PC-9 (cell line): ENCODE measurements at regions not wholly inside any gene's neighbourhood (a gene's known extent, or its start where the extent isn't known, plus 50 kb on each side); places are given as distances from the start of the nearest gene placed in this dataset.

Source experiments
- BruUV-seq: library from RNA; stranded (reverse); fragments of 400-500 nt; replicated peaks from 2 replicates; lab custom pipeline; 2021; lab: Mats Ljungman, UMichigan
- CTCF ChIA-PET: fragments of 300-600 bp; sonication (Branson Sonifier 250); formaldehyde crosslinking; loops from one replicate; lab custom pipeline; 2022; ENCODE audit warnings: antibody characterized with exemption; lab: Charles Lee
- POLR2A ChIA-PET: fragments of 300-600 bp; sonication (Branson Sonifier 250); formaldehyde crosslinking; loops from one replicate; lab custom pipeline; 2022; ENCODE audit warnings: antibody characterized with exemption; ENCODE audit not compliant: unreplicated experiment; lab: Charles Lee
- DNase-seq, 2 experiments: peaks; one replicate each; pipeline versions ENCODE4 v3.0.0 to v3.0.0-alpha.2; 2015 to 2022; ENCODE audit warnings: mixed read lengths in 1 of 2
- H2AFZ ChIP-seq: fragments of 200-600 bp; sonication (generic); 2 replicates; pipeline ENCODE4 v1.8.1; 2017; ENCODE audit warnings: antibody characterized with exemption
- H3F3A ChIP-seq: fragments of 200-600 bp; sonication (generic); 2 replicates; pipeline ENCODE4 v1.8.1; 2017; ENCODE audit warnings: antibody characterized with exemption, mild to moderate bottlenecking, low read depth; ENCODE audit not compliant: insufficient read depth
- H3K27ac ChIP-seq: fragments of 200-600 bp; sonication (generic); 2 replicates; pipeline ENCODE4 v1.6.1; 2016; ENCODE audit warnings: mixed run types
- H3K27me3 ChIP-seq: fragments of 200-600 bp; sonication (generic); 2 replicates; pipeline ENCODE4 v1.6.1; 2016; ENCODE audit warnings: low read depth, mixed run types; ENCODE audit not compliant: insufficient read depth
- H3K36me3 ChIP-seq: fragments of 200-600 bp; sonication (generic); 2 replicates; pipeline ENCODE4 v1.6.1; 2016; ENCODE audit warnings: low read depth, mixed run types
- H3K4me1 ChIP-seq: fragments of 200-600 bp; sonication (generic); replicated peaks from 2 replicates; pipeline ENCODE4 v1.6.1; 2016; ENCODE audit warnings: mixed run types; ENCODE audit not compliant: insufficient read depth
- H3K4me2 ChIP-seq: fragments of 200-600 bp; sonication (generic); 2 replicates; pipeline ENCODE4 v1.6.1; 2017; ENCODE audit warnings: mixed run types
- H3K4me3 ChIP-seq: fragments of 200-600 bp; sonication (generic); 2 replicates; pipeline ENCODE4 v1.6.1; 2016; ENCODE audit warnings: mixed run types
- H3K79me2 ChIP-seq: fragments of 200-600 bp; sonication (generic); 2 replicates; pipeline ENCODE4 v1.6.1; 2017; ENCODE audit warnings: low read depth, mixed run types
- H3K9me2 ChIP-seq: fragments of 200-600 bp; sonication (generic); 2 replicates; pipeline ENCODE4 v1.8.1; 2017; ENCODE audit warnings: mild to moderate bottlenecking; ENCODE audit not compliant: insufficient read depth
- H3K9me3 ChIP-seq: fragments of 200-600 bp; sonication (generic); 2 replicates; pipeline ENCODE4 v1.8.1; 2016; ENCODE audit warnings: low read depth; ENCODE audit not compliant: insufficient read depth
- H4K20me1 ChIP-seq: fragments of 200-600 bp; sonication (generic); 2 replicates; pipeline ENCODE4 v1.8.1; 2017; ENCODE audit not compliant: insufficient read depth
- EZH2 ChIP-seq: fragments of 200-600 bp; sonication (generic); IDR thresholded peaks from 2 replicates; pipeline ENCODE4 v1.8.0; 2017; ENCODE audit warnings: antibody characterized with exemption, low read depth
- intact Hi-C: fragments of 100-400 bp; cut with micrococcal nuclease; formaldehyde crosslinking; loops from one replicate; pipeline ENCODE4 v1.10.0; 2022; ENCODE audit not compliant: unreplicated experiment
- TF ChIP-seq, protein P1 (sequence below): fragments of 200-600 bp; sonication (generic); conservative IDR thresholded peaks from 2 replicates; pipeline ENCODE4 v1.6.1; 2017; ENCODE audit warnings: mixed run types, antibody characterized with exemption, mild to moderate bottlenecking, moderate library complexity

DNA sequence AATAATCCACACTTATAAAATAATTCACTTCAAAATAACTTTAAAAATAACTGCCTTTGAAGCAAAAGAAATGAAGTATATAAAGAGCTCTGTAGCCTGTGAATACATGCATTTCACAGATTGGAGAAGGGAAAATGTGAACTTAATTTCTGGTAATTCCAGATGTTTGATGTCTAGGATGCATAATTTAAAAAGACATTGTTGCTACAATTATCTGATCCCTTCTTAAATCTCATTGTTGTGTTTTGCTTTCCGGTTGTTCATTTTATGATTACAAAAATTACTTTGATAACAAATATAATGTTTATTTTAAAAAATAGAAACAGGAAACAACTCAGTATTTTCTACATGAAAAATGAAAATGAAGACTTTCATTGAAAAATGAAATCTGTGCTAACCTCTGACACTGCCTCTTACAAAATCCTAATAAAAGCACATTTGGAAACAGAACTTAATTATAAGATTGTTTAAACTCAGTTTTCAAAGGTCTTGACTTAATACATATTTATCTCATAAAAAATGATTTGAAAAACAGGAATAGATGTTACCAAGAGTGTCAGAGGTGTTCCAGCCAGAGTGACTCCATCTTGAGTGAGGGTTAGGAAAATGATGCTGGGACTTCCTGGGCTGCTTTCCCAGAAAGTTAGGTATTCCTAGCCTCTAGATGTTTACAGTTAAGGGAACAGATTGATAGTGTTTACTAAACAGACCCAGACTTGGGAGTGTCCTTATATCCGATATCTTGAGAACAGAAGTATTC is 516.6 kb upstream of the SEMA3D start:
- ChIA-PET POLR2A (no interaction called here), CTCF (no interaction called here)
- no peak overlapping the region for H2AFZ ChIP-seq
- H3K4me1 ChIP-seq = no peaks in the 10 kb centered on the region
- no peaks in the 10 kb centered on the region for H3K27me3 ChIP-seq
- DNase-seq = no peak
- H3F3A ChIP-seq = no peaks in the 10 kb centered on the region
- TF ChIP-seq EZH2 = no peak
- TF ChIP-seq, protein P1, sequence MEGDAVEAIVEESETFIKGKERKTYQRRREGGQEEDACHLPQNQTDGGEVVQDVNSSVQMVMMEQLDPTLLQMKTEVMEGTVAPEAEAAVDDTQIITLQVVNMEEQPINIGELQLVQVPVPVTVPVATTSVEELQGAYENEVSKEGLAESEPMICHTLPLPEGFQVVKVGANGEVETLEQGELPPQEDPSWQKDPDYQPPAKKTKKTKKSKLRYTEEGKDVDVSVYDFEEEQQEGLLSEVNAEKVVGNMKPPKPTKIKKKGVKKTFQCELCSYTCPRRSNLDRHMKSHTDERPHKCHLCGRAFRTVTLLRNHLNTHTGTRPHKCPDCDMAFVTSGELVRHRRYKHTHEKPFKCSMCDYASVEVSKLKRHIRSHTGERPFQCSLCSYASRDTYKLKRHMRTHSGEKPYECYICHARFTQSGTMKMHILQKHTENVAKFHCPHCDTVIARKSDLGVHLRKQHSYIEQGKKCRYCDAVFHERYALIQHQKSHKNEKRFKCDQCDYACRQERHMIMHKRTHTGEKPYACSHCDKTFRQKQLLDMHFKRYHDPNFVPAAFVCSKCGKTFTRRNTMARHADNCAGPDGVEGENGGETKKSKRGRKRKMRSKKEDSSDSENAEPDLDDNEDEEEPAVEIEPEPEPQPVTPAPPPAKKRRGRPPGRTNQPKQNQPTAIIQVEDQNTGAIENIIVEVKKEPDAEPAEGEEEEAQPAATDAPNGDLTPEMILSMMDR = no peak
- no TSS peak for BruUV-seq
- no peaks in the 10 kb centered on the region for H3K9me2 ChIP-seq
- no peak overlapping the region for H3K27ac ChIP-seq
- H3K36me3 ChIP-seq = no peaks in the 10 kb centered on the region
- no peaks in the 10 kb centered on the region for H3K9me3 ChIP-seq
- H3K79me2 ChIP-seq = no peaks in the 10 kb centered on the region
- intact Hi-C loops = no loop called here
- H4K20me1 ChIP-seq = no peaks in the 10 kb centered on the region
- no peak overlapping the region for H3K4me3 ChIP-seq
- H3K4me2 ChIP-seq = no peak overlapping the region

DNA sequence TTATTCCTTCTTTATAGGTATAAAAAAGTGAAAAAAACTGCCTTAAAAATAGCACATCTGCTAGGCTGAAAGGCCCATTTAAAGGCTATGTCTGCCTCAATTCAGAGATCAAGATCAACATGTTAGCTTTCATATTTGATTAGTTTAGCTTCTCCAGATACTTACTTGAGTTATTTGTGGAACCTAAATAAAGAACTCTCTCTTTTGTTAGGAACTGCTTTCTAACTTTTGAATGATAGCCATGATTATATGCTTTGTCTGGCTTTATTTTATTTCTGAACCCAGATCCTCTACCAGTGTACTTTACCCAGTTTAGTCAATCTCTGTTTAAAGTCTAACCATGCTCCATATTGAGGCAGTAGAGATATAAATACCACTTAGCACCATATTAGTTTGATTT is 515.5 kb upstream of the SEMA3D start:
- Histone ChIP-seq H3K9me2 (no peaks in the 10 kb centered on the region), H3K79me2 (no peaks in the 10 kb centered on the region), H3K4me1 (no peaks in the 10 kb centered on the region), H4K20me1 (no peaks in the 10 kb centered on the region), H3K4me3 (no peak overlapping the region), H3F3A (no peaks in the 10 kb centered on the region), H3K27ac (no peak overlapping the region), H3K36me3 (no peaks in the 10 kb centered on the region), H3K27me3 (no peaks in the 10 kb centered on the region), H2AFZ (no peak overlapping the region), H3K4me2 (no peak overlapping the region), H3K9me3 (no peaks in the 10 kb centered on the region)
- intact Hi-C loops = no loop called here
- no TSS peak for BruUV-seq
- POLR2A ChIA-PET = interaction anchor here (0.7 kb wide), 1 partner anchor 39 kb away, joined by 6 read pairs; no protein-coding TSS in a partner anchor
- TF ChIP-seq, protein P1 = no peak
- TF ChIP-seq EZH2 = no peak
- no peak for DNase-seq
- CTCF ChIA-PET = no interaction called here

DNA sequence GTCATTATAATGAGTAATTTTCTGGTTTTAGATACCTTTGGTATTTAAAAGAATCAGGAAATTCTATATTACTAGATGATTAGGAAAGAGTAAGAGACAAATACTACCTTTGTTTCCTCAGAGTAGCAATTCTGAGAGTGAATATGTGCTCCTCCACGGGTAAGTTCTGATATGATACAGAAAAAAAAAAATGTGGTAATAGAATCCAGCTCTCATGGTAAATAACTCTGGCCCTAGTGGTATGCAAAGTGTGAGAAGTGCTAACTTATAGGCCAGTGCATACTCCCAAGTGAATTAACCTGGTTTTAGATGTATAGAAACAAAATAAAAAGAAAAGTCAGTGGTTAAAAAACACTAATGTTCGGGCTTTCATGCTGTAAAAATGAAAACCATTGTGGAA is 512.6 kb upstream of the SEMA3D start:
- BruUV-seq = no TSS peak
- Histone ChIP-seq H3K9me3 (no peaks in the 10 kb centered on the region), H3K9me2 (no peaks in the 10 kb centered on the region), H3F3A (no peaks in the 10 kb centered on the region), H3K4me2 (no peak overlapping the region), H3K79me2 (no peaks in the 10 kb centered on the region), H2AFZ (peak overlapping the region; percentile 57), H3K27me3 (no peaks in the 10 kb centered on the region), H4K20me1 (no peaks in the 10 kb centered on the region), H3K4me3 (no peak overlapping the region), H3K27ac (no peak overlapping the region), H3K4me1 (peaks cover 13% of the 10 kb centered on the region), H3K36me3 (no peaks in the 10 kb centered on the region)
- DNase-seq = no peak
- ChIA-PET CTCF (no interaction called here), POLR2A (interaction anchor here (0.7 kb wide), 1 partner anchor 82 kb away, joined by 3 read pairs; no protein-coding TSS in a partner anchor)
- TF ChIP-seq EZH2 = no peak
- TF ChIP-seq, protein P1 = no peak
- intact Hi-C loops = loop anchor here (5.0 kb wide), 1 partner anchor 1518 kb away; the partner anchor contains the start of gene TMEM243
